Adrenal gland (tissue), 5 donors: ENCODE measurements at regions not wholly inside any gene's neighbourhood (a gene's known extent, or its start where the extent isn't known, plus 50 kb on each side); places are given as distances from the start of the nearest gene placed in this dataset.

ENCODE experiments used
- CTCF ChIP-seq, 6 experiments: fragments of 450-650 bp in 4 of 6; fragments of 200-600 bp in 2 of 6; sonication (generic) in 1 of 6; IDR thresholded peaks; 1 replicate in 5 of 6; 2 replicates in 1 of 6; pipeline versions ENCODE4 v1.5.1 to v1.8.0; 2016 to 2021; ENCODE audit warnings: antibody characterized with exemption in 6 of 6, mild to moderate bottlenecking in 2 of 6, moderate library complexity in 1 of 6
- POLR2A ChIP-seq, 2 donors: fragments of 450-650 bp; IDR thresholded peaks; one replicate each; pipeline ENCODE4 v1.6.1; 2017; ENCODE audit warnings: antibody characterized with exemption in 2 of 2, mild to moderate bottlenecking in 2 of 2, moderate library complexity in 1 of 2
- donor health status: DM: no; HTN: no; CAD: no.

- TF ChIP-seq CTCF (IDR thresholded peaks at IDR 0.05) (no peak), POLR2A (IDR thresholded peaks at IDR 0.05) (no peak)
These were observed 140.3 kb upstream of the ERRFI1 start for GRCh38 chr1:8166406-8166805.
